Right cardiac atrium (tissue), 5 donors: ENCODE measurements at regions not wholly inside any gene's neighbourhood (a gene's known extent, or its start where the extent isn't known, plus 50 kb on each side); places are given as distances from the start of the nearest gene placed in this dataset.
"Not testable (repeated sequence)": the region's sequence is repeated elsewhere in the genome, so short reads cannot be mapped to it uniquely, and the experiment has no call there.

Experiments used
- ATAC-seq, 2 donors: fragments of 200-7000 bp; cut with Tn5 transposase; one replicate each; pipeline versions ENCODE4 v1.8.0 to v1.9.1; 2020; ENCODE audit warnings: moderate library complexity in 2 of 2, mild to moderate bottlenecking in 1 of 2
- DNase-seq, 3 donors: peaks; one replicate each; pipeline ENCODE4 v3.0.0-alpha.2; 2020
- H3K27ac ChIP-seq: one replicate; pipeline ENCODE4 v1.5.1; 2013; ENCODE audit warnings: mild to moderate bottlenecking, low read length, control low read depth, moderate library complexity
- H3K27me3 ChIP-seq: one replicate; pipeline ENCODE4 v1.6.1; 2013; ENCODE audit not compliant: control insufficient read depth, insufficient read depth
- H3K4me1 ChIP-seq: one replicate; pipeline ENCODE4 v1.6.1; 2013; ENCODE audit warnings: low read length; ENCODE audit not compliant: control insufficient read depth, insufficient read depth
- H3K4me3 ChIP-seq: one replicate; pipeline ENCODE4 v1.5.1; 2013; ENCODE audit warnings: low read length, control low read depth
- H3K9me3 ChIP-seq: one replicate; pipeline ENCODE4 v1.6.1; 2013; ENCODE audit warnings: low read length; ENCODE audit not compliant: control insufficient read depth
- WGBS: extraction: QIAGEN DNeasy Blood & Tissue Kit; methylation state at CpG from one replicate; pipeline ENCODE4 v1.1.7; 2013; 5-methylcytosine and 5-hydroxymethylcytosine counted together
- intact Hi-C, 4 donors: fragments of 100-400 bp; cut with DNase I; formaldehyde crosslinking; loops; one replicate each; pipeline versions ENCODE4 v1.11.0 to v1.14.0; 2022 to 2023
- donor health status: healthy with polysubstance abuse.
- donor health status: DM: no; HTN: yes; CAD: no.
- donor health status: DM: no; HTN: no; CAD: no.
- donor health status: DM: no; HTN: yes; CAD: no; lungs with severe emphysema.
- donor health status: DM: yes; HTN: yes; CAD: no.

- H3K9me3 ChIP-seq: no peaks in the 10 kb centered on the region
- intact Hi-C loops: no loop called here
- WGBS: 64% methylated on average over 4 of the region's 4 CpGs
- H3K27me3 ChIP-seq: no peaks in the 10 kb centered on the region
- ATAC-seq: no peak
- no peak for DNase-seq
- no peak overlapping the region for H3K27ac ChIP-seq
- H3K4me1 ChIP-seq: no peaks in the 10 kb centered on the region
- H3K4me3 ChIP-seq: no peak overlapping the region
Observed at GRCh38 chr15:38090223-38090622, 155.8 kb downstream of the TMCO5A start.

- H3K9me3 ChIP-seq: no peaks in the 10 kb centered on the region
- no peak for DNase-seq
- no peaks in the 10 kb centered on the region for H3K27me3 ChIP-seq
- 54% methylated on average over 3 of the region's 3 CpGs for WGBS
- no peak overlapping the region for H3K4me3 ChIP-seq
- no peaks in the 10 kb centered on the region for H3K4me1 ChIP-seq
- ATAC-seq: no peak
- no peak overlapping the region for H3K27ac ChIP-seq
- intact Hi-C loops: no loop called here
Observed at GRCh38 chr15:38090678-38091077, 156.2 kb downstream of the TMCO5A start.

GRCh38 chr15:38091078-38091645, 156.7 kb downstream of the TMCO5A start:
- Histone ChIP-seq H3K27me3 (no peaks in the 10 kb centered on the region), H3K27ac (no peak overlapping the region), H3K4me3 (no peak overlapping the region), H3K4me1 (no peaks in the 10 kb centered on the region), H3K9me3 (no peaks in the 10 kb centered on the region)
- intact Hi-C loops: no loop called here
- ATAC-seq: no peak
- no peak for DNase-seq
- WGBS: 94% methylated on average over 3 of the region's 3 CpGs

- Histone ChIP-seq H3K4me3 (no peak overlapping the region), H3K27me3 (no peaks in the 10 kb centered on the region), H3K27ac (no peak overlapping the region), H3K9me3 (no peaks in the 10 kb centered on the region), H3K4me1 (no peaks in the 10 kb centered on the region)
- intact Hi-C loops: no loop called here
- no peak for DNase-seq
- no peak for ATAC-seq
- 91% methylated on average over 7 of the region's 7 CpGs for WGBS
Observed at GRCh38 chr15:38093931-38094330, 158.7 kb upstream of the SPRED1 start.

- WGBS: 97% methylated on average over 1 of the region's 1 CpG
- intact Hi-C loops: no loop called here
- no peaks in the 10 kb centered on the region for H3K4me1 ChIP-seq
- H3K9me3 ChIP-seq: no peaks in the 10 kb centered on the region
- no peak overlapping the region for H3K4me3 ChIP-seq
- no peak for DNase-seq
- no peaks in the 10 kb centered on the region for H3K27me3 ChIP-seq
- ATAC-seq: no peak
- no peak overlapping the region for H3K27ac ChIP-seq
Observed at GRCh38 chr15:38102972-38103371, 149.7 kb upstream of the SPRED1 start.

- DNase-seq (no peak), ATAC-seq (no peak)
- H3K9me3 ChIP-seq: no peaks in the 10 kb centered on the region
- H3K27me3 ChIP-seq: no peaks in the 10 kb centered on the region
- H3K27ac ChIP-seq: no peak overlapping the region
- intact Hi-C loops: no loop called here
- 86% methylated on average over 1 of the region's 1 CpG for WGBS
- H3K4me1 ChIP-seq: no peaks in the 10 kb centered on the region
- no peak overlapping the region for H3K4me3 ChIP-seq
Observed at GRCh38 chr15:38103564-38103963, 149.1 kb upstream of the SPRED1 start.

GRCh38 chr15:38111070-38111469, 141.6 kb upstream of the SPRED1 start:
- WGBS: 47% methylated on average over 1 of the region's 1 CpG
- intact Hi-C loops: no loop called here
- Histone ChIP-seq H3K27ac (no peak overlapping the region), H3K27me3 (no peaks in the 10 kb centered on the region), H3K4me1 (no peaks in the 10 kb centered on the region), H3K4me3 (no peak overlapping the region), H3K9me3 (no peaks in the 10 kb centered on the region)
- no peak for DNase-seq
- no peak for ATAC-seq

- no peak for ATAC-seq
- Histone ChIP-seq H3K4me1 (no peaks in the 10 kb centered on the region), H3K27me3 (no peaks in the 10 kb centered on the region), H3K4me3 (no peak overlapping the region), H3K9me3 (no peaks in the 10 kb centered on the region), H3K27ac (no peak overlapping the region)
- 91% methylated on average over 6 of the region's 6 CpGs for WGBS
- intact Hi-C loops: no loop called here
- DNase-seq: no peak
Observed at GRCh38 chr15:38112406-38112805, 140.2 kb upstream of the SPRED1 start.

- no peak for ATAC-seq
- Histone ChIP-seq H3K9me3 (no peaks in the 10 kb centered on the region), H3K4me3 (no peak overlapping the region), H3K27me3 (no peaks in the 10 kb centered on the region), H3K4me1 (no peaks in the 10 kb centered on the region), H3K27ac (no peak overlapping the region)
- WGBS: 95% methylated on average over 2 of the region's 2 CpGs
- DNase-seq: no peak
- intact Hi-C loops: no loop called here
Observed at GRCh38 chr15:38115121-38115520, 137.5 kb upstream of the SPRED1 start.

GRCh38 chr15:38117781-38118180, 134.9 kb upstream of the SPRED1 start:
- Histone ChIP-seq H3K4me1 (no peaks in the 10 kb centered on the region), H3K4me3 (no peak overlapping the region), H3K27ac (no peak overlapping the region), H3K27me3 (no peaks in the 10 kb centered on the region), H3K9me3 (no peaks in the 10 kb centered on the region)
- intact Hi-C loops: no loop called here
- 87% methylated on average over 1 of the region's 1 CpG for WGBS
- ATAC-seq (no peak), DNase-seq (no peak)

- H3K4me3 ChIP-seq, H3K27me3 ChIP-seq, H3K27ac ChIP-seq, H3K4me1 ChIP-seq, H3K9me3 ChIP-seq, ATAC-seq: not testable (repeated sequence)
- DNase-seq: peak; percentile 17 to 50 (median 37)
- intact Hi-C loops: loop anchor here in 1 of 4 donors (10.0 kb wide), 1 partner anchor 55 kb away; no protein-coding TSS in a partner anchor
- WGBS: 93% methylated on average over 3 of the region's 3 CpGs
Observed at GRCh38 chr15:38119865-38120264, 132.8 kb upstream of the SPRED1 start.

GRCh38 chr15:38127306-38127771, 125.3 kb upstream of the SPRED1 start:
- intact Hi-C loops: loop anchor here in 1 of 4 donors (10.0 kb wide), 1 partner anchor 63 kb away; no protein-coding TSS in a partner anchor
- no peak for DNase-seq
- no peaks in the 10 kb centered on the region for H3K9me3 ChIP-seq
- 96% methylated on average over 1 of the region's 1 CpG for WGBS
- no peaks in the 10 kb centered on the region for H3K27me3 ChIP-seq
- no peak overlapping the region for H3K4me3 ChIP-seq
- H3K4me1 ChIP-seq: no peaks in the 10 kb centered on the region
- ATAC-seq: no peak
- H3K27ac ChIP-seq: no peak overlapping the region
